NCI-H748 (cell line): ENCODE measurements at regions not wholly inside any gene's neighbourhood (a gene's known extent, or its start where the extent isn't known, plus 50 kb on each side); places are given as distances from the start of the nearest gene placed in this dataset.
"Not testable (repeated sequence)": the region's sequence is repeated elsewhere in the genome, so short reads cannot be mapped to it uniquely, and the experiment has no call there.

Experiments
- DNase-seq: peaks from one replicate; lab custom pipeline; 2025; ENCODE audit not compliant: unreplicated experiment; lab: John Stamatoyannopoulos, UW

DNA sequence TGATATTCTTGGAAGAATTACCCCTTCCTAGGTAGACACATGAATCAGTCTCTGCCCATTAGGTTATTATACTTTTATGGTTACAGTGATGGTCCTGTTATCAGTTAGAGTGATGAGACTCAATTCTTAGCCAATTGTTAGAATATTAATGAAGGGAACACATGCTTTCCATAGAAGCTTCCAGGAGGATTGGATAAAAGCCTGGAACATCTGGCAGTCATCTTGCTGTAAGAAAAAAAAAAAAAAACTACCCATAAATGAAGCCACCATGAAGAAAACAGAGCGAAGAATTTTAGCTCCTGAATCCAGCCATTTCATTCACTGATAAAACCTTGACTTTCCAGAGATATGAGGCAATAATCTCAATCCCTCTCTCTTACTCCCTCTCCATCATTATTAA is 262.5 kb upstream of the GRIN3A start:
- no peak for DNase-seq

DNA sequence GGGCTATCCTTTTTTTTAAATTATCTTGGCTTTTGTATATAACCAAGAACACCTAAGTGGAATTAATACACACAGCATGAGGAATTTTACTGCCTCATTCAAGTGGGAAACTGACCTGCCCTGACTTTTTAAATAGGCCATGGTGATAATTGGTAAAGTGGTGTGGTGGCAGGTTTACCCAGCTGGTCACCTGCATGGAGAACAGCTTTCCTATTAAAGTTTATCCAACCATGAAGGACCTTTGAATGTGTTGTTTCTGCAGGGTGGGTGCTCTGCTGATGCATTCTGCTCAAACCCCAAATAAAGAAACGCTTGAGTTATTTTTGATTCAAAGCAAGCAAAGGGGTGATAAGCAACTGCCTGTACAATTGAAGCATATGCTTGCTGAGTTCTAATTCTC is 261.0 kb upstream of the GRIN3A start:
- peak; percentile 96 for DNase-seq

DNA sequence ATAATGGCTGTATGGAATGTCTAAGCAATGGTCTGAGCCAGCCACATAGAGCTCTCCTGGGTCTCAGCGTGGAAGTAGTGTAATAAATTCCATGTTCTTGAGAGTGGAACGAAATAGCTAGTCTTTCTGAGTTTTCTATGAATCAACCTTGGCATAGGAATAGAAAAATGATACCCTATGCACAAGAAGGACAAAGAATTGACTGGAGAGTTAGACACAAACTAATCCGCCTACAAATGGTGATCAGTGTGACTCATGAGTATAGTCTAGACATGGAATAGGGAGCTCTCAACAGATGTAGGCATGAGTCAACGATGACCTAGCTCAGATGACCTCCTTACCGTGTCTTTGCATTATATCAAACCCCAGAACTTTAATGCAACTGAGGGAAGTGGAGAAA is 256.8 kb upstream of the GRIN3A start:
- DNase-seq, result no peak

DNA sequence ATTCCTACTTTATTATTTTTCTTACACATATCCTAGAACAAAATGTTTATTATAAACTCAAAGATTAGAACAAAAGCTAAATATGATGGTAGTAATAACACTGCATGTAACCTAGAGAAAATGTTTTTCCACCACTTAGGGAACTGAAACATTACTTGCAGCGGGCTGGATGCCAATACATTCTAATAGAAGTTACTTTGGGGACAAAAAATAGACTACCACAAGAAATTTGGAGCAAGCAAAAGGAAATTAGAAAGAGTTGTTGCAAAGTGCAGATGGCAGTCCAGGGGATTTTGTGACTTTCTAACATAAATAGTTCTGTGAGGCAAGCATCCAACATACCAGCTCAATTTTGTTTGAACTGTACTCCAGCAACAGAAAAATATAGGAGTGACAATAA is 255.3 kb upstream of the GRIN3A start:
- DNase-seq, result no peak

DNA sequence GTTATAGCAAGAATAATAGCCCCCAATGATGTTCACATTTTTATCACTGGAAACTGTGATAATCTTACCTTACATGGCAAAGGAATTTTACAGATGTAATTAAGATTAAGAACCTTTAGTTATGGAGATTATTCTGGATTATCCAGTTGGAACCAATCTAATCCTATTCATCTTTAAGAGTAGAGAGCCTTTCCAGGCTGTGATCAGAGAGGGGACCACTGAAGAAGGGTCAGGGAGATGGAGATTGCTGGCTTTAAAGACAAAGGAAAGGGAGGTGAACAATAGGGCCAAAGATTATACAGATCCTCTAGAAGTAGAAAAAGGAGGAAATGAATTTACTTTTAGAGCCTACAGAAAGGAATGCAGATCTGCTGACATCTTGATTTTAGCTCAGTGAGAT is 253.5 kb upstream of the GRIN3A start:
- DNase-seq, result no peak

DNA sequence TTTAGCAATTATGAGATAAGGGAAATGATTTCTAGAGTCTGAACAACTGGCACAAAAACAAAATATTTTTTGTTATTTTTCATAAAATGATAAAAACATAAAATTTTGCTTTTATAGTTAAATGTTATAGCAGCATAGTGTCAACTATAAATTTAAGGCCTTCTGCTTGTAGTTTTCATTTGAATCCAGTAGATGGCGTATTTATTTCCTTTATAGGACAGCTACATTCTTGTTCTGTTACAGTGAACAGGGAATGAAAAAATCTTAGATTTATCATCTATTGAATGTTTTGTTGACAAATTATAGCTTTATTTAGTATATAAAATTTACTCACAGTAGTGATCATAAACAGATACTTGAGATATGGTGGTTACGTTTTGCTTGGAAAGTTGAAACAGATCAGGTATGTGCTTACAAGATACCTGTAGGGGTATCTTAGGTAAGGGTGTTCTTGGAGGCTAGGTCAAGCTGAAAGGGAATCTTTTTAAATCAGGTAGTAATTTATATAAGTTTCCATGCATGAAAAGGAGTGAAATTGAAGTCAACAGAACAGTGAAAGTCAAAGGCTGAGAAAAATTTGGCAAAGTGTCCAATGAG is 239.3 kb upstream of the GRIN3A start:
- peak; percentile 55 for DNase-seq

DNA sequence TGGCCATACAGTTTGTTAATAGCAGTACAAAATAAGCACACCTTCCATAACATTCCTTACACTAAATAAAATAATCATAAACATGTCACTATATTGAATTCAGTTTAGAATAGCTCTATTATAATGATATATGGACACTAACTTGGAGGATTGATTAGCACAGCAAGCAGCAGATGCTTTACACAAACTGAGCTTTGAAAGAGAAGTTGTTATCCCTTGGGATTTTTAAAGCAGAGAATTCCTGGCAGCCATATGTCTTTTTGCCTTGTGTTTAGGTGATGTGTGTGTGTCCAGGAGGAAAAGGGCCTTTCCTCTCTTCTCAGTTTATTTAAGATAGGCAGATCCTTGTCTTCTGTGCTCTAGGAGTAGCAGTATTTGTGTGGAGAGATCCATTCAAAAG is 232.2 kb upstream of the GRIN3A start:
- no peak for DNase-seq

DNA sequence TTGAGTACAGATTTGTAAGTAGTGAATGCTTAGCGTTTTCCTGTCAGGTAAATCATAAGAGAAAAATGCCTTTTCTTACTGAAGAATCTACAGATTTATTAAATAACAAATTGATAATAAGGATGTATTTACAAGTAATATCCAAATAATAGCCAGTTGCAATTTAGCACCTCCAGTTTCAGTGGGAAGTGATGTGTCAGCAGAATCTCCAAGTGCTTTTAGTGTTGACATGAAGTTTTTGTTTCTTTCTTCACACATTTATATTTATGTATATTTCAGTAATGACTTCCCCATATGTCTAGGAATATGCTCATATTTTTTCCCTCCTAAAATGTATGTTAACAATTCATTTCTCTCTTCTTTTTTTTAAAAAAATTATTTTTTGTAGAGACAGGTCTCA is 229.9 kb upstream of the GRIN3A start:
- no peak for DNase-seq

DNA sequence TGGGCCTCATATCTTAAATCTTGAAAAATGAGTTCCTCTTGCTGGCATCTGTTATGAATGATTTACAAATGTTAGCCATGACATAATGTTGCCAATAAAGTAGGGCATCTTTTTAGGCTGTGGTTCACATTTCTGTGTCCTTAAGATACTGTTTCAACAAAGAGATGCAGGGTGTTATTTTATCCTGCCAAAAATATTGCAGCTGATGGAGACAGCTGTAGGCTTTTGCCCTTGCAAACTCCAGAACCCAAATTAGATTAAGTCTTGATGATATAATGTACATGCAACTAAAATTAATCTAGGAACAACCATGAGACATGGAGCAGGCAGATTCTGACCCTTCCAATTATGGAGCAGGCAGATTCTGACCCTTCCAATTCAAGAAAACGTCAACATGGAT is 228.2 kb upstream of the GRIN3A start:
- no peak for DNase-seq

DNA sequence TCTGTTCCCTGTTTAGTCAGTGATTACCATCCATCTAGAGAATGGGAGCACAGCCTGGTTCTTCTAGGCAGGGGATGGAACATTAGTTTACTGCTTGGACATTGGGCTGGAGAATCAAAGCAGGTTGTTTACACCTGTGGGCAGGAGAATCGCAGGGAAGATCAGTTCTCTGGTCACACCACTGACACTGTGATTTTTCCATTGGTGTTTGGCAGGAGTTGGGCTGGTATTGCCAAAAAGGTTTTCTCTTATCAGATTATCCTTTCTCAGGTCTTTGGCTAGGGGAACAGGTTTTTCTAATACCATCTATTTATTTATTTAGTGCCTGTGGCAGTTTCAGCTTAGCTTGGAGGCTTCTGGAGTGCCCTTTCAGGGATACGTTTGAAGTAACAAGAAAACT is 219.3 kb upstream of the GRIN3A start:
- DNase-seq, result no peak

DNA sequence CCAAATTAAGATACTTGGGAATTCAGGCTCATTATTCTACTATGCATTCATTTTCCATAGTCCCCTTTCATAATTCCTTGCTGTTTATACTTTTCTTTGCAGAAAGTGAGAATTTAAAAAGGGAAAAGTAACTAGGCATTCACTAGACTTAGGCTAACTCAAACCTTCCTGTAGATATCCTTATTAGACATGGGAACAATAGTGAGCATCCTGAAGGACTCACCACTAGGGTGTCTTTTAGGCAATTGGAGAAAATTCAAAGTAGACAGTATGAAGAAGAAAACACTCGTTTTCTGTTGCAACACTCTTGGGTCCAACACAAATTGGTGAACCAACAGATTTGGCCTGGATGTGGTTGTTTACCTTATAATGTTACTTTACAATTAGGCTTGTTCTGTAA is 213.2 kb upstream of the GRIN3A start:
- DNase-seq, result no peak

DNA sequence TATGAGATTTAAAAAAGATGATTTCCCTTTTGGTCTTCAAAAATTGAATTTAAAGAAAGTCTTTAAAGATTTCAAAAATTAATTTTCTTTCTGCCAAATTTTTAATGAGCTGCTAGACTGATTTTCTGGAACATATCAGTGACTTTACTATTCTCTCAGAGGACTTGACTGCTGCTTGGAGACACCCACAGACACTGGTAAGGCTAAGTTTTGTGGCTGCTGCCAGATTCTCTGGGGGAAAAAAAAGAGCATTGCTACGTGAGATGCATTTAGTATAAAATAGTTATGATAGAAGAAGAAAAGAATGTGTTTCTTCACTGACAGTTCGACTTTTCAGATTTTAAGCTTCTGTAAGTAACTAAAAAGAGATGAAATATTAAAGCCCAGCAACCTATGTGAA is 193.3 kb upstream of the GRIN3A start:
- no peak for DNase-seq

DNA sequence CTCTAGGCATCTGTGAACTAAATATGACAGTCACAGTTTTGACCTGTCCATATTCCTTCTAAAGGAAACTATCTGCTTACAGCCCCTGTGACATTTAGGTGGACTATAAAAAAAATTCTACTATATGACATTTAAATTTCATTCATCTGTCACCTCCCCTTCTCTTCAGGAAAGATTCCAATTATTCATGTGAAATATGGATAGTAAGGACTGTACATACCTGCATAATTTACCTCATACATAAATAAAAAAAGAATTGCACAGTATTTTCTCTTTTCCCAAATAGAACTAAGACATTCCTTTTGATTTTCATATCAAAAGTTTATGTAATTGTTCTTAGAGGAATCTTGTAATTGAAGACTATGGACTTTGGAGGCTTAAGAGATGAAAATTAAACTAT is 192.3 kb upstream of the GRIN3A start:
- no peak for DNase-seq

DNA sequence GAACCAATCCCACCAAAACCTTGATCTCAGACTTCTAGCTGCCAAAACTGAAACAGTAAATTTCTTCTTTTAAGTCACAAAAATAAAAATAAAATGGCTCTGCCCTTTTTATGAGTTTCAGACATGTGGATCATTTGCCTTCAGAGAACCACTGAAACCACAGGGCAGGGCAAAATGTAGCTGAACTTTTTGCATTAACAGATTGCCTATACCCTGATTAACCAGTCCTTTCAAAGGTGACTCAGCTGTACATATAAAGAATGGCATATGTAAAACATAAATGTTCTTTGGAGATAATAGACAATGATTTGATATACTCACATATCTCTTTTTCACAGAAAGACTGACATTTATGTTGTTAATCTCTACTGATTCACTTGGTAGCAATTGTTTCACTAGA is 187.1 kb upstream of the GRIN3A start:
- DNase-seq, result no peak

DNA sequence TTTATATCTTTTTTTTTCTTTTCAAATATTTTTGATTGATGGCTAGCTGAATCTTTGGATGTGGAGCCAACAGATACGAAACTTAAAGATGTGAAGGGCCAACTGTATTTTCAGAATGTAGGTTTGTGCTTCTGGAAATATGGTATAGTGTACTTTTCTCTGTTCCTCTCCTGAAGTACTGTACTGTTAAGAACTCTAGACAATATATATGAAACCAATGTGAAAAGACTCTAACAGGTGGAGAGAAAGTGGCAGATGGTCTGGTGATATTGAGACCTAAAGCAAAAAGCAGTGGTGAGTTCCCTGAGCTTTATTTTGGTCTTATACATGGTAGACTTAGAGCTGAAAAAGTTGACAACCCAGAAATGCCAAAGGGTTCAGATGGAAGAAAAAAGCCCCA is 185.0 kb upstream of the GRIN3A start:
- no peak for DNase-seq

DNA sequence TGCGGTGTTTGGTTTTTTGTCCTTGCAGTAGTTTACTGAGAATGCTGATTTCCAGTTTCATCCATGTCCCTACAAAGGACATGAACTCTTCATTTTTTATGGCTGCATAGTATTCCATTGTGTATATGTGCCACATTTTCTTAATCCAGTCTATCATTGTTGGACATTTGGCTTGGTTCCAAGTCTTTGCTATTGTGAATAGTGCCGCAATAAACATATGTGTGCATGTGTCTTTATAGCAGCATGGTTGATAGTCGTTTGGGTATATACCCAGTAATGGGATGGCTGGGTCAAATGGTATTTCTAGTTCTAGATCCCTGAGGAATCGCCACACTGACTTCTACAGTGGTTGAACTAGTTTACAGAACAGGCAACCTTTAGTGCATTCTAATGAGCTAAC is 178.5 kb upstream of the GRIN3A start:
- DNase-seq, result not testable (repeated sequence)

DNA sequence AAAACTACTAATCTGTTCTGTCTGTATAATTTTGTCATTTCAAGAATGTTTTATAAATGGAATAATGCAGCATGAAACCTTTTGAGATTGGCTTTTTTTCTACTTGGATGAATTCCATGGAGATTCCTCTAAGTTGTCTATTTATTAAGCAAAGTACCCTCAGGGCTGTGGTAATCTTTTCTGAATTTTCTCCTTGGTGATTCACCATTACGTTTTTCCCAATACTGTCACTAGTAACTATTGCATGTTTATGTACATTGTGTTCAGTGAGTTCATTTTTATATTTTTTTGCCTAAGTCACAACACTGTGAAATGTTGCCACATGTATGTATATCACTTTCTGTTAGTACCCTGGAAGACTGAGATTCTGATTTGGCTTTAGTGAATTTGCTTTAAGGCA is 177.0 kb upstream of the GRIN3A start:
- no peak for DNase-seq

DNA sequence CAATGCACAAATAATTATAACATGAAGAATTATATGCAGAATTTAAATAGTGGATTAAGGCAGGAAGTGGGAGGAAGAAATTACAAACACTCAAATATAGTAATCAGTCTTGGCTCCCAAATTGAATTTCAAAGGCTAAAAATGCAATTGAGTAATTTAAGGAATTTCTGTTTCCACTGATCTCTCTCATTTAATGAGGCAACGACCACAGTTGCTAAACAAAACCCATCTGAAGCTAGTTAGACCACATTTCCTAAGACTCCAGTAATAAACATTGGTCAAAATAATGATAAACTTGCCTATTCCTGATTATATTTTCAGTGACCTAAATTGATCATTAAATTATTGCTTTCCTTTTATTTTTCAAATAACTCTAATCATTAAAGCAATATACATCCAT is 174.3 kb upstream of the GRIN3A start:
- no peak for DNase-seq

DNA sequence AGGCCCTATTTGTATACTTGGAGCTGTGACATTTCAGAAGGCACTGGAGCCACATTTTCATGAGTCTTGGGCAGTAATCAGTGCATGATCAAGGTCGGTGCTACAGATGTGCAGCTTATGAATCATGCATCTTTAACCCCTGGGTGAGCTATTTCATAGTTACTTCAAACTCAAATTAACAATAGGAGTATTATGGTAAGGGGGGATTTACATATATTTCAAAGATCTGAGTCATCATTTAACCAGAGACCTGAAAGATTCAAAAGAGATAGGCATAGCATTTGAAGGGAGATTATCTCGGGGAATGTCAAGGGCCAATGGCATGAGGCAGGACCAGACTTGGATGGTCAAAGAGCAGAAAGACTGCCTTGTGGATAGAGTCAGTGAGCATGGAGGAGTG is 169.0 kb upstream of the GRIN3A start:
- no peak for DNase-seq

DNA sequence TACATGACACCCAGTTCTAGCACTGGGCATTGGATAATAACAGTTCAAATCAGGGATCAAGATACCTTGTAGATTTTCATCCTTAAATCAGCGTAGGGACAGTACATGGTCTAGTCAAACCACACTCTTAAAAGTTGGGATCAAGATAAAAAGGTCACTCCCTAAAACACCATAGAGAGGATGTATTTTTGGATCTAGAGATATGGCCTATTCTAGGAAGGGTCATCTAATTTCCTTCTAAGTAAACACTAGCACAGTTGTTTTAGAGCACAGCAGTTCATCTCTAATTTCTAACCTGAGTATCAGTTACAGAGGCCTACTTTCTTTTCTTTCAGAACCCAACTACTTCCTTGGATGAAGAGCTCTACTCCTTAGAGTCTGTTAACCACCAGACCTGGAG is 166.4 kb upstream of the GRIN3A start:
- no peak for DNase-seq

DNA sequence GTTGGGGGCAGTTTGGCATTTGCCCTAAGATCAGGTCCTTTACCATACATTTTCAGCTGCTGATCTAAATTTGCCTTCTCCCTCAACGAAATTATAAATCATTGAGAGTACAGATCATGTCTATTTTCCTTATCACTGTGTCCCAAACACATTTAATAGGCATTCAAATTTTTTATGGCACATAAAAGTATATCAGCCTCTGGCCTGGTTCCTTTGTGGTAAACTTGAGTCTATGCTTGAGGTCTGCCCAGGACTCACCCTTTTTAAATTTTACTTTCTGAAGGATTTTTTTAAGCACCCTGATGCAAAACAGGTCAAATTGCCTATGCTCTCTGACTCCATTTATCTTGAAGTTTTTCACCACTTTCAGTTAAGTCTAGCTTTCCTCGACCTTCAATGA is 163.6 kb upstream of the GRIN3A start:
- DNase-seq, result no peak

DNA sequence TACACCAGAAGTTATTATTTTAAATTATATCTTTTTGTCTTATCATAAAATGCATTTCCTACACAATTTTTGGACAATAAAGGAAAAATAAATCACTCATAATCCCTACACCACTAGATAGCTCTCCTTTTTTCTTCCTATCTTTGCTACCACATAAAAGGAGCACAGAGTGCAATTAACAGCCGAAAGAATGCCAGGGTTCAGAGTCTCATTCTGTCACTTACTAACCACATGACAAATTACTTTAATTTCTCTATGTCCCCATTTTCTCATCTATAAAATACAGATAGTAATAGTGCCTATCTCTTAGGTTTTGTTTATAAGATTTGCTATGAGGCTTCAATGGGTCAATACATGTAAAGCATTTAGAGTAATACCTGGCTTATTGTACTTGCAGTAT is 158.7 kb upstream of the GRIN3A start:
- DNase-seq, result no peak

DNA sequence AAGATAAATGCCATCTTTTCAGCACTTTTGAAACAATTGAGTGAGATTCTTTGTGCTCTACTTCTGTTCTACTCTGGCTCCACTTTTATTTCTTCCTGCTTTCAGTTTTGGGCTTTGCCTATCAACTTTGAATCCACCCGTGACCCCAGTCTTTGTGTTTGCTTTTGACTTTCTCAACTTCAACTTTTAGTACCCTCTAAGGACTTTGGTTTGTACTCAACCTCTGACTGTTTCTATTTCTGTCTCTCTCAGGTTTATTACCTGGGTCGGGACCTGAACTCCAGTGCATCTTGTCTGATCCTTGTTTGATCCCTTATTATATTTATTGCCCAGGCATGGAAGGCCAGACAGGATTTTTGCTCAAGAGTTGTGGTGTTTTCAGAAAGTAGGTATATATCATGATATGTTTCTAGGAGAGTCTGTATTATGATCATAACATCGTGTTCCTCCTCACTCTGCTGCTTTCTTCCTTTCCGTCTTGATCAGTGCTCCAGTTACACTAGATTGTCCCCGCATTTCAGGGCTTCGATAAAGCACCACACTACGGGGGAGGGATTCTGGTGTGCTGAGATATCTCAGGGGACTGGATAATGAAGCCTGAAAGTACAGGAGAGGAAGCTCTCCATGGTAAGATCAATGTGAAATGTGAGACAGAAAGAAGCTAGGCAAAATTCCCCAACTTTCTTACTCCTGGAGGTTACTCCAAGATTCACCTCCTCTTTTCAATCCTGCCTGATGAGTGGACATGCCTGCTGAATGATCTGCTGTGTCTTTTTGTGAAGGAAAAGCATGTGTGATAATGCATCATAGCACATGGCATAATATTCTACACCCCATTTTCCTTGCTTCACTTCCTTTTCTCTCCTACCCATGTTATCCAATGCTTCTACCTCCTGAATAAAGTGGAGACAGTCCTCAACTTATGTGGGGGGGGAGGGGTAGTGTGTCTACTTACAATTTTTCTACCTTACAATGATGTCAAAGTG is 155.5 kb upstream of the GRIN3A start:
- DNase-seq, result no peak
